Keratinocyte (primary cell): ENCODE measurements at regions not wholly inside any gene's neighbourhood (a gene's known extent, or its start where the extent isn't known, plus 50 kb on each side); places are given as distances from the start of the nearest gene placed in this dataset.

Experiments
- DNase-seq: peaks from one replicate; pipeline ENCODE4 v3.0.0-alpha.2; 2011; ENCODE audit warnings: low read depth, missing footprints, low spot score
- FAIRE-seq: peaks from 2 replicates; lab custom pipeline; 2011; peaks lifted over from hg19 to GRCh38; lab: Jason Lieb, UNC
- H2AFZ ChIP-seq: 2 replicates; pipeline ENCODE4 v1.6.0; 2012; ENCODE audit warnings: low read length, control low read depth, inconsistent platforms; ENCODE audit not compliant: control insufficient read depth
- H3K27ac ChIP-seq: 2 replicates; pipeline ENCODE4 v1.5.1; 2011; ENCODE audit warnings: low read length; ENCODE audit not compliant: control insufficient read depth, insufficient read depth
- H3K27me3 ChIP-seq: 3 replicates; pipeline ENCODE4 v1.6.0; 2011; ENCODE audit warnings: low read length; ENCODE audit not compliant: control insufficient read depth, insufficient read depth; ENCODE audit errors: extremely low read depth
- H3K36me3 ChIP-seq, 2 experiments: 2 replicates in 1 of 2; 3 replicates in 1 of 2; pipeline ENCODE4 v1.5.1; 2011; ENCODE audit warnings: low read length in 2 of 2, mild to moderate bottlenecking in 1 of 2; ENCODE audit not compliant: control insufficient read depth in 2 of 2, insufficient read depth in 2 of 2; ENCODE audit errors: extremely low read depth in 1 of 2
- H3K4me1 ChIP-seq: 3 replicates; pipeline ENCODE4 v1.5.1; 2011; ENCODE audit warnings: low read length; ENCODE audit not compliant: control insufficient read depth, insufficient read depth; ENCODE audit errors: extremely low read depth
- H3K4me2 ChIP-seq: 3 replicates; pipeline ENCODE4 v1.6.0; 2011; ENCODE audit warnings: low read depth, low read length; ENCODE audit not compliant: control insufficient read depth, insufficient read depth; ENCODE audit errors: extremely low read depth
- H3K4me3 ChIP-seq, 3 experiments: fragments of 200-600 bp in 1 of 3; sonication (generic) in 1 of 3; 2 replicates in 2 of 3; 3 replicates in 1 of 3; pipeline ENCODE4 v1.5.1; 2011 to 2016; ENCODE audit warnings: low read length in 3 of 3, mild to moderate bottlenecking in 3 of 3, control low read depth in 2 of 3, inconsistent platforms in 1 of 3, low read depth in 1 of 3, mixed read lengths in 1 of 3, mixed run types in 1 of 3, moderate library complexity in 1 of 3; ENCODE audit not compliant: control insufficient read depth in 2 of 3, insufficient read depth in 2 of 3; ENCODE audit errors: extremely low read depth in 1 of 3
- H3K79me2 ChIP-seq: 2 replicates; pipeline ENCODE4 v1.6.0; 2012; ENCODE audit warnings: low read length; ENCODE audit not compliant: control insufficient read depth, insufficient read depth
- H3K9ac ChIP-seq: 3 replicates; pipeline ENCODE4 v1.6.0; 2011; ENCODE audit warnings: low read length; ENCODE audit not compliant: control insufficient read depth, insufficient read depth; ENCODE audit errors: extremely low read depth
- H3K9me1 ChIP-seq: 3 replicates; pipeline ENCODE4 v1.6.0; 2011; ENCODE audit warnings: low read length; ENCODE audit not compliant: control insufficient read depth, insufficient read depth; ENCODE audit errors: extremely low read depth
- H3K9me3 ChIP-seq: 2 replicates; pipeline ENCODE4 v1.5.1; 2012; ENCODE audit warnings: low read depth, low read length; ENCODE audit not compliant: control insufficient read depth
- H4K20me1 ChIP-seq: 3 replicates; pipeline ENCODE4 v1.6.0; 2011; ENCODE audit warnings: low read length; ENCODE audit not compliant: control insufficient read depth, insufficient read depth; ENCODE audit errors: extremely low read depth
- EZH2 ChIP-seq: IDR thresholded peaks from one replicate; pipeline ENCODE4 v1.6.1; 2012; ENCODE audit warnings: inconsistent platforms, mild to moderate bottlenecking, low read length, moderate library complexity
- dilution Hi-C: fragments of 300-500 bp; cut with MboI; formaldehyde crosslinking; loops from one replicate; pipeline ENCODE4 v1.7.0; 2020; ENCODE audit warnings: low sequenced_read_pairs; ENCODE audit not compliant: extremely low pct_ligation_motif_present
- TF ChIP-seq, protein P1 (sequence below), 3 experiments: IDR thresholded peaks in 1 of 3; conservative IDR thresholded peaks in 1 of 3; optimal IDR thresholded peaks in 1 of 3; 2 replicates in 2 of 3; 3 replicates in 1 of 3; pipeline versions ENCODE3 to v1.5.1; 2011; ENCODE audit warnings: low read length in 3 of 3, mild to moderate bottlenecking in 3 of 3, moderate library complexity in 2 of 3, control low read depth in 1 of 3, inconsistent platforms in 1 of 3; ENCODE audit not compliant: insufficient read depth in 2 of 3; ENCODE audit errors: extremely low read depth in 1 of 3

GRCh38 chr2:100643467-100643866, 80.7 kb downstream of the PDCL3 start:
- no peak overlapping the region for H3K4me2 ChIP-seq
- dilution Hi-C loops, result no loop called here
- peaks cover 3% of the 10 kb centered on the region for H3K27me3 ChIP-seq
- no peaks in the 10 kb centered on the region for H3K9me1 ChIP-seq
- FAIRE-seq (no peak), DNase-seq (no peak)
- no peak for TF ChIP-seq EZH2
- TF ChIP-seq, protein P1, sequence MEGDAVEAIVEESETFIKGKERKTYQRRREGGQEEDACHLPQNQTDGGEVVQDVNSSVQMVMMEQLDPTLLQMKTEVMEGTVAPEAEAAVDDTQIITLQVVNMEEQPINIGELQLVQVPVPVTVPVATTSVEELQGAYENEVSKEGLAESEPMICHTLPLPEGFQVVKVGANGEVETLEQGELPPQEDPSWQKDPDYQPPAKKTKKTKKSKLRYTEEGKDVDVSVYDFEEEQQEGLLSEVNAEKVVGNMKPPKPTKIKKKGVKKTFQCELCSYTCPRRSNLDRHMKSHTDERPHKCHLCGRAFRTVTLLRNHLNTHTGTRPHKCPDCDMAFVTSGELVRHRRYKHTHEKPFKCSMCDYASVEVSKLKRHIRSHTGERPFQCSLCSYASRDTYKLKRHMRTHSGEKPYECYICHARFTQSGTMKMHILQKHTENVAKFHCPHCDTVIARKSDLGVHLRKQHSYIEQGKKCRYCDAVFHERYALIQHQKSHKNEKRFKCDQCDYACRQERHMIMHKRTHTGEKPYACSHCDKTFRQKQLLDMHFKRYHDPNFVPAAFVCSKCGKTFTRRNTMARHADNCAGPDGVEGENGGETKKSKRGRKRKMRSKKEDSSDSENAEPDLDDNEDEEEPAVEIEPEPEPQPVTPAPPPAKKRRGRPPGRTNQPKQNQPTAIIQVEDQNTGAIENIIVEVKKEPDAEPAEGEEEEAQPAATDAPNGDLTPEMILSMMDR (optimal IDR thresholded peaks at IDR 0.05 in 1 of 3, IDR thresholded peaks at IDR 0.05 in 1 of 3, conservative IDR thresholded peaks at IDR 0.05 in 1 of 3; ENCODE audit: extremely low read depth in 1 of 3, insufficient read depth in 2 of 3, low read length in 3 of 3), result no peak
- H3K9ac ChIP-seq, result no peak overlapping the region
- H2AFZ ChIP-seq, result no peak overlapping the region
- no peaks in the 10 kb centered on the region for H3K79me2 ChIP-seq
- H3K4me1 ChIP-seq, result no peaks in the 10 kb centered on the region
- H3K4me3 ChIP-seq, result no peak overlapping the region
- no peaks in the 10 kb centered on the region for H4K20me1 ChIP-seq
- H3K27ac ChIP-seq, result no peak overlapping the region
- no peaks in the 10 kb centered on the region for H3K9me3 ChIP-seq
- H3K36me3 ChIP-seq, result no peaks in the 10 kb centered on the region

GRCh38 chr2:100643906-100644501, 81.2 kb downstream of the PDCL3 start:
- no peaks in the 10 kb centered on the region for H3K36me3 ChIP-seq
- H3K9ac ChIP-seq, result no peak overlapping the region
- H3K27ac ChIP-seq, result no peak overlapping the region
- no peaks in the 10 kb centered on the region for H3K4me1 ChIP-seq
- H3K4me3 ChIP-seq, result no peak overlapping the region
- no peaks in the 10 kb centered on the region for H3K9me1 ChIP-seq
- dilution Hi-C loops, result no loop called here
- no peak for FAIRE-seq
- no peak for TF ChIP-seq EZH2
- TF ChIP-seq, protein P1 (optimal IDR thresholded peaks at IDR 0.05 in 1 of 3, IDR thresholded peaks at IDR 0.05 in 1 of 3, conservative IDR thresholded peaks at IDR 0.05 in 1 of 3; ENCODE audit: extremely low read depth in 1 of 3, insufficient read depth in 2 of 3, low read length in 3 of 3), result no peak
- H4K20me1 ChIP-seq, result no peaks in the 10 kb centered on the region
- H3K9me3 ChIP-seq, result no peaks in the 10 kb centered on the region
- no peak overlapping the region for H2AFZ ChIP-seq
- no peaks in the 10 kb centered on the region for H3K79me2 ChIP-seq
- H3K4me2 ChIP-seq, result no peak overlapping the region
- H3K27me3 ChIP-seq, result peaks cover 3% of the 10 kb centered on the region
- no peak for DNase-seq
